HepG2 (cell line): ENCODE measurements at regions not wholly inside any gene's neighbourhood (a gene's known extent, or its start where the extent isn't known, plus 50 kb on each side); places are given as distances from the start of the nearest gene placed in this dataset.

Experiments used
- ASH2L ChIP-seq: fragments of 300-600, 200-600 bp; sonication (generic); IDR thresholded peaks from 2 replicates; pipeline ENCODE4 v1.7.0; 2017; ENCODE audit warnings: low read depth, mild to moderate bottlenecking, moderate library complexity, mixed read lengths, low read length; ENCODE audit not compliant: insufficient read length
- BCL6 ChIP-seq: IDR thresholded peaks from 2 replicates; pipeline ENCODE4 v1.6.1; 2016; ENCODE audit warnings: missing genetic modification reagents, missing compliant biosample characterization
- HDAC1 ChIP-seq: sonication (generic); formaldehyde crosslinking; IDR thresholded peaks from 2 replicates; pipeline ENCODE4 v1.5.1; 2020; ENCODE audit warnings: mild to moderate bottlenecking, missing genetic modification reagents
- HNF4G ChIP-seq, 2 experiments: sonication (generic) in 1 of 2; formaldehyde crosslinking in 1 of 2; IDR thresholded peaks; 2 replicates each; pipeline versions ENCODE4 v1.4.0 to v1.6.1; 2011 to 2020; ENCODE audit warnings: borderline replicate concordance in 2 of 2, low read depth in 2 of 2, mild to moderate bottlenecking in 2 of 2, low read length in 1 of 2, missing genetic modification reagents in 1 of 2, moderate library complexity in 1 of 2
- HNRNPUL1 ChIP-seq: fragments of 200-400 bp; formaldehyde crosslinking; IDR thresholded peaks from 2 replicates; pipeline ENCODE4 v1.6.1; 2017; ENCODE audit warnings: low read depth, mild to moderate bottlenecking, low read length, moderate library complexity
- NCOR1 ChIP-seq: fragments of 200-600 bp; sonication (generic); IDR thresholded peaks from 2 replicates; pipeline ENCODE4 v1.7.0; 2017; ENCODE audit warnings: antibody characterized with exemption, low read length, borderline replicate concordance
- NFIB ChIP-seq: sonication (generic); formaldehyde crosslinking; IDR thresholded peaks from 2 replicates; pipeline ENCODE4 v1.9.0; 2021; ENCODE audit warnings: missing genetic modification reagents, mild to moderate bottlenecking, borderline replicate concordance
- NR2F1 ChIP-seq, 2 experiments: fragments of 450-650 bp in 1 of 2; formaldehyde crosslinking in 1 of 2; IDR thresholded peaks; 2 replicates each; pipeline versions ENCODE4 v1.5.0 to v1.6.1; 2016 to 2020; ENCODE audit warnings: mild to moderate bottlenecking in 1 of 2, missing compliant biosample characterization in 1 of 2, missing genetic modification reagents in 1 of 2, moderate library complexity in 1 of 2
- SAFB2 ChIP-seq: sonication (generic); formaldehyde crosslinking; IDR thresholded peaks from 2 replicates; pipeline ENCODE4 v1.5.1; 2020; ENCODE audit warnings: missing genetic modification reagents, low read depth, mild to moderate bottlenecking, borderline replicate concordance
- THAP11 ChIP-seq: IDR thresholded peaks from 2 replicates; pipeline ENCODE4 v1.6.1; 2016; ENCODE audit warnings: missing biosample characterization, missing genetic modification reagents
- ZEB1 ChIP-seq: IDR thresholded peaks from 2 replicates; pipeline ENCODE4 v1.6.1; 2012; ENCODE audit warnings: mild to moderate bottlenecking, low read depth, inconsistent platforms; ENCODE audit not compliant: insufficient replicate concordance
- ZFX ChIP-seq: sonication (generic); formaldehyde crosslinking; IDR thresholded peaks from 2 replicates; pipeline ENCODE4 v1.4.0; 2020; ENCODE audit warnings: mild to moderate bottlenecking, low read depth, missing genetic modification reagents, moderate library complexity
- ZMAT3 ChIP-seq: sonication (generic); formaldehyde crosslinking; conservative IDR thresholded peaks from 2 replicates; pipeline ENCODE4 v1.7.0; 2021; ENCODE audit warnings: missing genetic modification reagents
- ZNF354B ChIP-seq: sonication (generic); formaldehyde crosslinking; IDR thresholded peaks from 2 replicates; pipeline ENCODE4 v1.8.0; 2022; ENCODE audit warnings: mild to moderate bottlenecking, missing genetic modification reagents
- ZNF644 ChIP-seq: IDR thresholded peaks from 2 replicates; pipeline ENCODE4 v1.6.1; 2016; ENCODE audit warnings: low read depth
- ZNF773 ChIP-seq: sonication (generic); formaldehyde crosslinking; IDR thresholded peaks from 2 replicates; pipeline ENCODE4 v1.4.0; 2020; ENCODE audit warnings: missing genetic modification reagents, borderline replicate concordance
- ZNF83 ChIP-seq: sonication (generic); formaldehyde crosslinking; IDR thresholded peaks from 2 replicates; pipeline ENCODE4 v1.4.0; 2020; ENCODE audit warnings: missing genetic modification reagents, mild to moderate bottlenecking, borderline replicate concordance
- TF ChIP-seq, protein P1 (sequence below): sonication (generic); formaldehyde crosslinking; IDR thresholded peaks from 2 replicates; pipeline ENCODE4 v1.5.0; 2020; ENCODE audit warnings: mild to moderate bottlenecking, missing genetic modification reagents
- TF ChIP-seq, protein P2 (sequence below): sonication (generic); formaldehyde crosslinking; IDR thresholded peaks from 2 replicates; pipeline ENCODE4 v1.4.0; 2020; ENCODE audit warnings: mild to moderate bottlenecking, missing genetic modification reagents
- TF ChIP-seq, protein P3 (sequence below): sonication (generic); formaldehyde crosslinking; IDR thresholded peaks from 2 replicates; pipeline ENCODE4 v1.4.0; 2020; ENCODE audit warnings: mild to moderate bottlenecking, low read depth, missing genetic modification reagents
- TF ChIP-seq, protein P4 (sequence below): sonication (generic); formaldehyde crosslinking; IDR thresholded peaks from 2 replicates; pipeline ENCODE4 v1.5.0; 2020; ENCODE audit warnings: mild to moderate bottlenecking, low read depth, missing genetic modification reagents, borderline replicate concordance

DNA sequence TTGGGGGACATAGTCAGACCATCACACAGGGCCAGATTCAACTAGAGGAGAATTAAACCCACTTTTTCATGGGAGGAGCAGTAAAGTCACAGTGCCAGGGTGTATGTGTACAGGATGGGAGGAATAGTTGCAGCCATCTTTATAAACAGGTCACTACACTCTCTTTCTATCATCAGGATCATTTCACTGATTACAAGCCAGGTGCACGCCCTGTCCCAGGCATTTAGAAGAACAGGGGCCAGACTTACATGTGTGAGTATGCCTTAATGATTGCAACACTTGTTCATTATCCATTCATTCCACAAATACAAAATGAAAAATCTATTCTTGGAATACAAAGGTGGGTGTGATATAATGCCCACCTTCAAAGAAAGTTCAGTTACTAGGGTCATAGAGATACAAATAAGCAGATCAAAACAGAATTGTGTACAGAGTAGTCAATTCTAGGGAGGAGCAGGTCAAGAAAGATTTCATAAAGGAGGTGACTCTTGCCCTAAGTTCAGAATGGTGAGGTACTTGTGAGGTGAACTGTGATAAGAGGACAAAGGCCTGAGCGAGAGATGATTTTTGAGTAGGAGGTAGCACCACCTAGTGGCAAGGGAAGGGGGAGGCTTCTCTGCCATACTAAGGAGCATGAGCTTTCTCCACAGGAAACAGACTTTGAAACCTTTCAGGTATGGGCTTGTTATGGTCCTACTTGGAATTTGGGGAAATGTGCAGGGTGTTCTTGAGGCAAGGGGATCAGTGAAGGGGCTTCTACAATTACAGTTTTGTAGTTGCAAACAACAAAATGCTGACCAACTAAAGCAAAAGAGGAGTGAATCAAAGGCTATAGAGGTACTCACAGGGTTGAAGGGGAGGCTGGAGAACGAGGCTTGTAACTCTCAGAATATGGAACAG is 156.3 kb downstream of the SUCLG1 start (continued):
- TF ChIP-seq BCL6 (CRISPR knock-in tag) (peak; percentile 93), ZMAT3 (CRISPR knock-in tag) (no peak), SAFB2 (no peak), HDAC1 (0 out of 2 replicates have a peak, but pooled peaks have one; percentile 24), NCOR1 (peak; percentile 89), ZNF83 (CRISPR knock-in tag) (no peak), HNRNPUL1 (no peak), ZNF354B (CRISPR knock-in tag) (peak; percentile 42; the same call in 1 of the 2 replicates), ASH2L (peak; percentile 35), NFIB (CRISPR knock-in tag) (no peak), NR2F1 (CRISPR knock-in tag; IDR thresholded peaks at IDR 0.05) (peak; percentile 42 to 52; a peak in 2 of 4 replicates), ZNF773 (CRISPR knock-in tag) (no peak), ZNF644 (CRISPR knock-in tag) (no peak), ZFX (CRISPR knock-in tag) (peak; percentile 49; the same call in 1 of the 2 replicates), HNF4G (IDR thresholded peaks at IDR 0.05; ENCODE audit: borderline replicate concordance, low read depth, low read length) (peak; percentile 89), HNF4G (CRISPR knock-in tag; IDR thresholded peaks at IDR 0.05; ENCODE audit: borderline replicate concordance, low read depth) (0 out of 2 replicates have a peak, but pooled peaks have one; percentile 30), ZEB1 (no peak), THAP11 (CRISPR knock-in tag) (0 out of 2 replicates have a peak, but pooled peaks have one; percentile 35)
- TF ChIP-seq, protein P1, sequence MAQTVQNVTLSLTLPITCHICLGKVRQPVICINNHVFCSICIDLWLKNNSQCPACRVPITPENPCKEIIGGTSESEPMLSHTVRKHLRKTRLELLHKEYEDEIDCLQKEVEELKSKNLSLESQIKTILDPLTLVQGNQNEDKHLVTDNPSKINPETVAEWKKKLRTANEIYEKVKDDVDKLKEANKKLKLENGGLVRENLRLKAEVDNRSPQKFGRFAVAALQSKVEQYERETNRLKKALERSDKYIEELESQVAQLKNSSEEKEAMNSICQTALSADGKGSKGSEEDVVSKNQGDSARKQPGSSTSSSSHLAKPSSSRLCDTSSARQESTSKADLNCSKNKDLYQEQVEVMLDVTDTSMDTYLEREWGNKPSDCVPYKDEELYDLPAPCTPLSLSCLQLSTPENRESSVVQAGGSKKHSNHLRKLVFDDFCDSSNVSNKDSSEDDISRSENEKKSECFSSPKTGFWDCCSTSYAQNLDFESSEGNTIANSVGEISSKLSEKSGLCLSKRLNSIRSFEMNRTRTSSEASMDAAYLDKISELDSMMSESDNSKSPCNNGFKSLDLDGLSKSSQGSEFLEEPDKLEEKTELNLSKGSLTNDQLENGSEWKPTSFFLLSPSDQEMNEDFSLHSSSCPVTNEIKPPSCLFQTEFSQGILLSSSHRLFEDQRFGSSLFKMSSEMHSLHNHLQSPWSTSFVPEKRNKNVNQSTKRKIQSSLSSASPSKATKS (CRISPR knock-in tag): no peak
- TF ChIP-seq, protein P2, sequence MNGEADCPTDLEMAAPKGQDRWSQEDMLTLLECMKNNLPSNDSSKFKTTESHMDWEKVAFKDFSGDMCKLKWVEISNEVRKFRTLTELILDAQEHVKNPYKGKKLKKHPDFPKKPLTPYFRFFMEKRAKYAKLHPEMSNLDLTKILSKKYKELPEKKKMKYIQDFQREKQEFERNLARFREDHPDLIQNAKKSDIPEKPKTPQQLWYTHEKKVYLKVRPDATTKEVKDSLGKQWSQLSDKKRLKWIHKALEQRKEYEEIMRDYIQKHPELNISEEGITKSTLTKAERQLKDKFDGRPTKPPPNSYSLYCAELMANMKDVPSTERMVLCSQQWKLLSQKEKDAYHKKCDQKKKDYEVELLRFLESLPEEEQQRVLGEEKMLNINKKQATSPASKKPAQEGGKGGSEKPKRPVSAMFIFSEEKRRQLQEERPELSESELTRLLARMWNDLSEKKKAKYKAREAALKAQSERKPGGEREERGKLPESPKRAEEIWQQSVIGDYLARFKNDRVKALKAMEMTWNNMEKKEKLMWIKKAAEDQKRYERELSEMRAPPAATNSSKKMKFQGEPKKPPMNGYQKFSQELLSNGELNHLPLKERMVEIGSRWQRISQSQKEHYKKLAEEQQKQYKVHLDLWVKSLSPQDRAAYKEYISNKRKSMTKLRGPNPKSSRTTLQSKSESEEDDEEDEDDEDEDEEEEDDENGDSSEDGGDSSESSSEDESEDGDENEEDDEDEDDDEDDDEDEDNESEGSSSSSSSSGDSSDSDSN (CRISPR knock-in tag): no peak
- TF ChIP-seq, protein P3, sequence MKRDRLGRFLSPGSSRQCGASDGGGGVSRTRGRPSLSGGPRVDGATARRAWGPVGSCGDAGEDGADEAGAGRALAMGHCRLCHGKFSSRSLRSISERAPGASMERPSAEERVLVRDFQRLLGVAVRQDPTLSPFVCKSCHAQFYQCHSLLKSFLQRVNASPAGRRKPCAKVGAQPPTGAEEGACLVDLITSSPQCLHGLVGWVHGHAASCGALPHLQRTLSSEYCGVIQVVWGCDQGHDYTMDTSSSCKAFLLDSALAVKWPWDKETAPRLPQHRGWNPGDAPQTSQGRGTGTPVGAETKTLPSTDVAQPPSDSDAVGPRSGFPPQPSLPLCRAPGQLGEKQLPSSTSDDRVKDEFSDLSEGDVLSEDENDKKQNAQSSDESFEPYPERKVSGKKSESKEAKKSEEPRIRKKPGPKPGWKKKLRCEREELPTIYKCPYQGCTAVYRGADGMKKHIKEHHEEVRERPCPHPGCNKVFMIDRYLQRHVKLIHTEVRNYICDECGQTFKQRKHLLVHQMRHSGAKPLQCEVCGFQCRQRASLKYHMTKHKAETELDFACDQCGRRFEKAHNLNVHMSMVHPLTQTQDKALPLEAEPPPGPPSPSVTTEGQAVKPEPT (CRISPR knock-in tag): no peak
- TF ChIP-seq, protein P4, sequence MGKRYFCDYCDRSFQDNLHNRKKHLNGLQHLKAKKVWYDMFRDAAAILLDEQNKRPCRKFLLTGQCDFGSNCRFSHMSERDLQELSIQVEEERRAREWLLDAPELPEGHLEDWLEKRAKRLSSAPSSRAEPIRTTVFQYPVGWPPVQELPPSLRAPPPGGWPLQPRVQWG (CRISPR knock-in tag): no peak
